ENCODE measurements at regions not wholly inside any gene's neighbourhood (a gene's known extent, or its start where the extent isn't known, plus 50 kb on each side); places are given as distances from the start of the nearest gene placed in this dataset.
A peak's percentile ranks its signal among the peaks of the same experiment; 100 is the strongest.

GRCh38 chr2:147647816-147648215 is 197.0 kb upstream of the ACVR2A start:
- no peak for DNase-seq

- no peak for DNase-seq
Measured at GRCh38 chr2:147646818-147647468, 197.9 kb upstream of the ACVR2A start.

- no peak for DNase-seq
Measured at GRCh38 chr2:147644491-147644890, 200.3 kb upstream of the ACVR2A start.

- no peak for DNase-seq
Measured at GRCh38 chr2:147642765-147643164, 202.1 kb upstream of the ACVR2A start.

- DNase-seq, result no peak
Measured at GRCh38 chr2:147641651-147642050, 203.2 kb upstream of the ACVR2A start.

- no peak for DNase-seq
Measured at GRCh38 chr2:147639891-147640290, 204.9 kb upstream of the ACVR2A start.

- no peak for DNase-seq
Measured at GRCh38 chr2:147639386-147639785, 205.4 kb upstream of the ACVR2A start.

GRCh38 chr2:147636886-147637285 is 207.9 kb upstream of the ACVR2A start:
- no peak for DNase-seq

GRCh38 chr2:147636238-147636882 is 208.5 kb upstream of the ACVR2A start:
- no peak for DNase-seq

- no peak for DNase-seq
Measured at GRCh38 chr2:147634826-147635225, 210.0 kb upstream of the ACVR2A start.

GRCh38 chr2:147632198-147632597 is 212.6 kb upstream of the ACVR2A start:
- DNase-seq, result no peak

- DNase-seq, result no peak
Measured at GRCh38 chr2:147631294-147631693, 213.5 kb upstream of the ACVR2A start.

GRCh38 chr2:147630585-147630984 is 214.2 kb upstream of the ACVR2A start:
- DNase-seq, result no peak

- no peak for DNase-seq
Measured at GRCh38 chr2:147628971-147629421, 215.8 kb upstream of the ACVR2A start.

- DNase-seq, result no peak
Measured at GRCh38 chr2:147623328-147623727, 221.5 kb upstream of the ACVR2A start.

GRCh38 chr2:147621656-147622197 is 223.1 kb upstream of the ACVR2A start:
- no peak for DNase-seq

- DNase-seq, result no peak
Measured at GRCh38 chr2:147619808-147620207, 225.0 kb upstream of the ACVR2A start.

- DNase-seq, result no peak
Measured at GRCh38 chr2:147615726-147616125, 229.1 kb upstream of the ACVR2A start.

GRCh38 chr2:147614979-147615470 is 229.8 kb upstream of the ACVR2A start:
- peak; percentile 42 for DNase-seq

GRCh38 chr2:147614471-147614870 is 230.4 kb upstream of the ACVR2A start:
- no peak for DNase-seq

GRCh38 chr2:147610496-147611040 is 234.3 kb upstream of the ACVR2A start:
- no peak for DNase-seq

GRCh38 chr2:147609301-147609700 is 235.5 kb upstream of the ACVR2A start:
- DNase-seq, result no peak

- DNase-seq, result peak; percentile 95
Measured at GRCh38 chr2:147607379-147607778, 237.4 kb upstream of the ACVR2A start.

GRCh38 chr2:147603876-147604275 is 241.0 kb upstream of the ACVR2A start:
- no peak for DNase-seq

Measured in DMS79 treated with DMSO at 0.1 percent for 48 hours (cell line).